ENCODE measurements at regions not wholly inside any gene's neighbourhood (a gene's known extent, or its start where the extent isn't known, plus 50 kb on each side); places are given as distances from the start of the nearest gene placed in this dataset.

DNA sequence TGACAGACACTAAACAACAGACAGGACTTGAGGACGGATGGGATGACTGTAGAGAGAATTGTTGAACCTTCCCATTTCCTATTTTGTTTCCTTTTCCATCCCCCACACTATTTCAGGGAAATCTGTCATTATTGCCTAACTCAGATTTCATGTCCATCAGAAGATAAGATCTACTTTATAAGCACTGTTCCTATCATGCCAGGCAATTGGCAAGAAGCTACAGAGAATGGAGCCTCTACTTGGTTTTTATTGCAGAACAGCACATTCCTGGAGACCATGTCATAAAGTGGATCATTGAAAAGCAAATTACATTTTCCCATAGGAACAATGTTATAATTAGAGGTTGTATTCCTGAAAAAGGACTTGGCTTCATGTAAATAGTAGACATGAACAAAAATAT is 173.7 kb upstream of the KIF2A start:
- H3K9ac ChIP-seq (ENCODE audit: low read depth, low read length): no peak overlapping the region
- 0 out of 2 replicates have a peak, but pooled peaks cover 3% of the 10 kb centered on the region for H3K9me3 ChIP-seq (ENCODE audit: control insufficient read depth, insufficient read depth, low read length)
- H3K36me3 ChIP-seq (ENCODE audit: insufficient read depth, low read length): no peaks in the 10 kb centered on the region
- H3K4me1 ChIP-seq (ENCODE audit: insufficient read depth, low read length): peaks cover 6% of the 10 kb centered on the region; the same call in 1 of the 2 replicates

DNA sequence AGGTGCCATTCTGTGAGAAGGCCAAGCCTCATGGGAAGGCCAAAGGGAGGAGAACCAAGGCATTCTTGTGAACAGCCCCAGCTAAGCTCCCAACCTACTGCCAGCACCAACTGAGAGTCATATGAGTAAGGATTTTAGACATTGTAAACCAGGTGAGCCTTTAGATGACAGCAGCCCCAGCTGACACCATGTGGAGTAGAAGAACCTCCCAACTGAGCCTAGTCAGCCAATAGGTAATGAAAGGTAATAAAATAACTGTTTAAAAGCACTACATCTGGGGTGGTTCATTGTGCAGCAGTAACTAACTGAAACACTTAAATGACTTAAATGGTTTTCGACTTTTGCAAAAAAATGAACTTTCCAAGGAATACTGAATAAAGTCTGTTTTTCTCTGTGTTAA is 172.6 kb upstream of the KIF2A start:
- H3K4me1 ChIP-seq (ENCODE audit: insufficient read depth, low read length): peaks cover 6% of the 10 kb centered on the region; the same call in 1 of the 2 replicates
- H3K36me3 ChIP-seq (ENCODE audit: insufficient read depth, low read length): no peaks in the 10 kb centered on the region
- H3K9me3 ChIP-seq (ENCODE audit: control insufficient read depth, insufficient read depth, low read length): 0 out of 2 replicates have a peak, but pooled peaks cover 3% of the 10 kb centered on the region
- H3K9ac ChIP-seq (ENCODE audit: low read depth, low read length): no peak overlapping the region

DNA sequence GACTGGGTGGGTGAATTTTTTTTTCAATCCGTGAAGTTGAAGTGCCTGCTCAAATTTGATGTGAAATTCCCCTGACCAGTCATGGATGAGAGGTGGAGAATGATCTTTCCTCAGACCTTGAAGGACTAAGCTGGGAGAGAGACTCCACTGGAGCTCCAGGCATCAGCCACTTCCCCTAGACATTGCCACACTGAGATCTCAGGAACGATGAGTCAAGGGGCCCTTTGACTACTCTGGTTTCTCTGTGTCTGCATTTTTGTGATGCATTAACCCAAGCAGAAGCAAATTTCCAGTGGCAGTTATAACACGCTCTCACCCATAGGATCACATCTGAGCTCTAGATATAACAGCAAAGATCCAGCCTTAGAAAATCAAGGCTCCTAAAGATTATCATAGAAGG is 171.2 kb upstream of the KIF2A start:
- H3K4me1 ChIP-seq (ENCODE audit: insufficient read depth, low read length): peaks cover 11% of the 10 kb centered on the region
- no peaks in the 10 kb centered on the region for H3K36me3 ChIP-seq (ENCODE audit: insufficient read depth, low read length)
- H3K9ac ChIP-seq (ENCODE audit: low read depth, low read length): no peak overlapping the region
- H3K9me3 ChIP-seq (ENCODE audit: control insufficient read depth, insufficient read depth, low read length): 0 out of 2 replicates have a peak, but pooled peaks cover 3% of the 10 kb centered on the region

DNA sequence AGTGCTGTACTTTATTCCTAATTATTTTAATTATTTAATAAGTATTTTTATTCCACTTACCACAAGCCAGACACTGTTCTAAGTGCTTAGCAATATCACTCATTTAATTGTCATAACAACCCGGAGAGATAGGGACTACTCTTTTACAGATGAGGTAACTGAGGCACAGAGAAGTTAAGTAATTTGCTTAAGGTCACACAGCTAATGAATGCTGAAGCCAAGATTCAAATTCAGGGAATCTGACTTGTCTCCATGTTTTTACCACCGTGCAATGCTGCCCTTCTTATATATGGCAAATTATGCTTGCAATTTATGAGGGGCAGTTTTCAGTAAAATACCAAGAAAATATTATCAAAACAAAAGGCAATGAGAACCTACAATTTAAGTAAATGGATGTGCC is 168.4 kb upstream of the KIF2A start:
- peaks cover 11% of the 10 kb centered on the region for H3K4me1 ChIP-seq (ENCODE audit: insufficient read depth, low read length)
- 0 out of 2 replicates have a peak, but pooled peaks cover 3% of the 10 kb centered on the region for H3K9me3 ChIP-seq (ENCODE audit: control insufficient read depth, insufficient read depth, low read length)
- no peak overlapping the region for H3K9ac ChIP-seq (ENCODE audit: low read depth, low read length)
- H3K36me3 ChIP-seq (ENCODE audit: insufficient read depth, low read length): no peaks in the 10 kb centered on the region

DNA sequence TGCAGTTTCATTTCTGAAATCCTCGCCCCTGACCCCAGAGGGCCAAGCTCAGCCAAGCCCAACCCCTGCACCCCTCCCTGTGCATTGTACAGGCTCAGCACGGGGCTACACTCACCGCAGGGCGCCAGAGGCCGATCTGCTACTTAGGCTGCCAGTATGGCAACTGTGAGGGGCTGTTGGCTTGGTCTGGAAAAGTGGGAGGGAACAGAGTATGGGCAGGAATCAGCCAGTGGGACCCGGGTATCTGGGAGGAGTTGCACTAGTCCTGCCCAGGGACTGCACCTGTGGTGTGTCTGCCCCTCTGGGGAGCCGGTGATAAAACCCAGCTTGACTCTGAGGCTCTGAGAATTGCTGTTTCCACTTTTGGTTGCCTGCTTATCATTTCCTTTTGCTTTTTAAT is 167.4 kb upstream of the KIF2A start:
- H3K9me3 ChIP-seq (ENCODE audit: control insufficient read depth, insufficient read depth, low read length): 0 out of 2 replicates have a peak, but pooled peaks cover 3% of the 10 kb centered on the region
- no peaks in the 10 kb centered on the region for H3K36me3 ChIP-seq (ENCODE audit: insufficient read depth, low read length)
- peaks cover 19% of the 10 kb centered on the region for H3K4me1 ChIP-seq (ENCODE audit: insufficient read depth, low read length)
- no peak overlapping the region for H3K9ac ChIP-seq (ENCODE audit: low read depth, low read length)

DNA sequence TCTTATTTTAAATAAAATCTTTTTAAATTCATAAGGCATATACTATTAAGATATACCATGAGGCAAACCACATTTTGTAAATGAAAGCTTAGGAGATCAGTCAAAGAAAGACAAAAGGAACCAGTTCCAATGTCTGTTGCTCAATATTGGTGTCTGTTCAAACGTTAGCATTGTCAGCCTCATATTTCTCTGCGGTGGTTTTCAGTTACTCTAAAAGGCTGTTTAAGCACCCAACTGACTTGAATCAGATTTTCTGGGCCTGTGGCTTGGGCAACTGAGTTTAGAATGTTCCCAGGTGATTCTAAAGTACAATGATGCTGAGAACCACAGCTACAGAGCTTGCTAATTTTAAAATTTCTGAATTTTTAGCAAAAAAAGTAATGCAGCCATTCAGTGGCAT is 166.3 kb upstream of the KIF2A start:
- H3K9ac ChIP-seq (ENCODE audit: low read depth, low read length): no peak overlapping the region
- no peaks in the 10 kb centered on the region for H3K9me3 ChIP-seq (ENCODE audit: control insufficient read depth, insufficient read depth, low read length)
- no peaks in the 10 kb centered on the region for H3K36me3 ChIP-seq (ENCODE audit: insufficient read depth, low read length)
- peaks cover 22% of the 10 kb centered on the region for H3K4me1 ChIP-seq (ENCODE audit: insufficient read depth, low read length)

DNA sequence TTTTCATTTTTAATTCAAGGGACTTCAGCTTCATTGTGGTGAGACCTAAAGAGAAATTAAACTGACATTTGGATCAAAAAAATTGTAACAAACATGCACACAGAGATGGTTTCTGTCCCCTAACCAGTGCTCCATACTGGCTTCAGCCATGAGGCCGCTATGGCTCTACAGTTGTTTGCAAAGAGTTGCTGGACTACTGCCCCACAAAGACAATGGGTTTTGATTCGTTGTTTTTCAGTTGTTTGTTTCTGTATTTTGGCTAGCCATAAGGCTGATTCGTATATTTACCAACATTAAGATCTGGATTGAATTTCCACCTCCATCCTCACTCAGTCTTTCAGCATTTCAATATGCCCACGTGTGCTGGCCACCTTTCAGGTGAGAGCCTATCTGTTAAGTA is 163.7 kb upstream of the KIF2A start:
- Histone ChIP-seq H3K9me3 (ENCODE audit: control insufficient read depth, insufficient read depth, low read length) (no peaks in the 10 kb centered on the region), H3K4me1 (ENCODE audit: insufficient read depth, low read length) (peaks cover 16% of the 10 kb centered on the region), H3K36me3 (ENCODE audit: insufficient read depth, low read length) (no peaks in the 10 kb centered on the region), H3K9ac (ENCODE audit: low read depth, low read length) (no peak overlapping the region)

DNA sequence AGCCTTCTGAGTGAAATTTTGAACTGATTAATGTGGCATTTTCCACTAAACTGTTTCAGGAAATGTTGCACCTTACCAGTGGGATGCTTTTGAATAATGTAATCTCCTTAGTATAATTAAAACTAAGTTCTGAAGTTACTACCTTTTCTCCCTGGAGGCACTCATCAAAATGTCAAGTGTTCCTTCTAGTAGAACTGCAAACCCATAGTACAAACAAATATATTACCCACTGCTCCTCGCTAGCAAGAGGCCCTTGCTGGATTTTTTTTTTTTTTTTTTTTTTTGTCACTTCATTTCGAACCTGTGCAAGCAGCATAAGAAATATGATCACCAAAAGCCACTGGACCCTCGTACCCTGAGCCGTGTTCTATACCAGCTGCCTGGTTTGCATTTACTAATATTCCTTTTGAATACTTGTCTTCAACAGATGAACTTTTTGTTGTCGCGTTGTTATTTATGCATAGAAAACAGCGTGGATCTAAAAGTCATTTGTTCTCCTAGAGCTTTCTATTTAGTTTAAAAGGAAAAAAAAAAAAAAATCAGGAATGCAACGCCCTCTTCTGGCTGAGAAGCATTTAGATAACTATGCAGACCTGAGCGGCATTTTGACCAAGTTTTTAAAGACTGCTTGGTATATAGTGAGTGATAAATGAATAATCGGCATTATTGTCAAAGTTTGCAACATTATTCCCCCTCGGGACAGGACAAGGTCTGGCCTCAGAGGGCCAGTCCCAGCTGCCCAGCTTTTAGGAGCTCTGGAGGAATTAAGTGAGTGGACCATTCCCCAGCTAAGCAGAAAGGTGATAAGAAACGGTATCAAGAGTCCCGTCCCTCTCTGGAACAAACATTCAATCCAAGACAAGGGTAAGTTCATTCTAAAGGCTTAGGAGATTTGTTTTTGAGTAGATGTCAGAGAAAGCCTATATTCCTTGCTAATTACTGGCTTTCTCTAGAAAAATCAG is 162.5 kb upstream of the KIF2A start:
- H3K4me1 ChIP-seq (ENCODE audit: insufficient read depth, low read length): peaks cover 16% of the 10 kb centered on the region
- no peak overlapping the region for H3K9ac ChIP-seq (ENCODE audit: low read depth, low read length)
- H3K36me3 ChIP-seq (ENCODE audit: insufficient read depth, low read length): no peaks in the 10 kb centered on the region
- no peaks in the 10 kb centered on the region for H3K9me3 ChIP-seq (ENCODE audit: control insufficient read depth, insufficient read depth, low read length)

DNA sequence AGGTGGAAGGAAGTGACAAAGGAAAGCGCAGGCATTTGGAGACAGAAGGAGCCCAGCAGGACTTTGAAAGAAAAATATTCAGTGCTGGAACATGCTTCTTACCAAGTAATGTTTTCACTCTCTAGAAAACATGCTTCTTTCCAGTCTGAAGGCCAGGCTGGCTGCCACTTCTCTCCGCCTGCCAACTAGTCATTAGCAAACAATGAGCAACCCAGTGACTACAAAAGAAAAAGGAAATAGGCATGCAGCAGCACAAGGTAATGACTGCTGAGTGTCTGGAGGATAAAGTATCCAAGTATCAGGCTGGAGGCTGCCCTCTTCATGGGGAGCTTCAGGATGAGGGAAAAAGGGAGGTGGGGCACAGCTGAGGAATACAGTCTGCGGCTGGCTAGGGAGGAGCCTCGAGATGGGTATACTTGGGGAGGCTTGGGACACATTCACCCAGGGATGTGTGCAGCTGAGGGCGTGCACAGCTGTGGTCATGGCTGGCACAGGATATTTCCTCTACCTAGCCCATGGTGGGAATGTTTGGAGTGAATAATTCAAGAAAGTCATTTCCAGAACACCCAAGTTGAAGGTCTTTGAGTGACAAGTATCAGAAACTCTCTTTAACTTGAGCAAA is 161.5 kb upstream of the KIF2A start:
- Histone ChIP-seq H3K36me3 (ENCODE audit: insufficient read depth, low read length) (no peaks in the 10 kb centered on the region), H3K9ac (ENCODE audit: low read depth, low read length) (no peak overlapping the region), H3K4me1 (ENCODE audit: insufficient read depth, low read length) (peaks cover 10% of the 10 kb centered on the region), H3K9me3 (ENCODE audit: control insufficient read depth, insufficient read depth, low read length) (no peaks in the 10 kb centered on the region)

DNA sequence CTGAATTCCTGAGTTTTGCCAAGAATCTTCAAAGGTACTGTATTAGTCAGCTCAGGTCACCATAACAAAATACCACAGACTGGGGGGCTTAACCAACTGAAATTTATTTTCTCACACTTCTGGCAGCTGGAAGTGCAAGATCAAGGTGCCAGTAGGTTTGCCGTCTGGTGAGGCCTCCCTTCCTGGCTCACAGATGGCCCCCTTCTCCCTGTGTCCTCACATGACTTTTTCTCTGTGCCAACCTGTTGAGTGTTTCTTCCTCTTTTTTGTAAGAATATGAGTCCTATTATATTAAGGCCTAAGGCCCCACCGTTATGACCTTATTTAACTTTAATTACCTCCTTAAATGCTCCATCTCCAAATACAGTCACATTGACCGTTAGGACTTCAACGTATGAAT is 156.1 kb upstream of the KIF2A start:
- H3K9me3 ChIP-seq (ENCODE audit: control insufficient read depth, insufficient read depth, low read length): no peaks in the 10 kb centered on the region; the same call in 1 of the 2 replicates
- H3K9ac ChIP-seq (ENCODE audit: low read depth, low read length): no peak overlapping the region
- H3K36me3 ChIP-seq (ENCODE audit: insufficient read depth, low read length): no peaks in the 10 kb centered on the region
- no peaks in the 10 kb centered on the region for H3K4me1 ChIP-seq (ENCODE audit: insufficient read depth, low read length)

DNA sequence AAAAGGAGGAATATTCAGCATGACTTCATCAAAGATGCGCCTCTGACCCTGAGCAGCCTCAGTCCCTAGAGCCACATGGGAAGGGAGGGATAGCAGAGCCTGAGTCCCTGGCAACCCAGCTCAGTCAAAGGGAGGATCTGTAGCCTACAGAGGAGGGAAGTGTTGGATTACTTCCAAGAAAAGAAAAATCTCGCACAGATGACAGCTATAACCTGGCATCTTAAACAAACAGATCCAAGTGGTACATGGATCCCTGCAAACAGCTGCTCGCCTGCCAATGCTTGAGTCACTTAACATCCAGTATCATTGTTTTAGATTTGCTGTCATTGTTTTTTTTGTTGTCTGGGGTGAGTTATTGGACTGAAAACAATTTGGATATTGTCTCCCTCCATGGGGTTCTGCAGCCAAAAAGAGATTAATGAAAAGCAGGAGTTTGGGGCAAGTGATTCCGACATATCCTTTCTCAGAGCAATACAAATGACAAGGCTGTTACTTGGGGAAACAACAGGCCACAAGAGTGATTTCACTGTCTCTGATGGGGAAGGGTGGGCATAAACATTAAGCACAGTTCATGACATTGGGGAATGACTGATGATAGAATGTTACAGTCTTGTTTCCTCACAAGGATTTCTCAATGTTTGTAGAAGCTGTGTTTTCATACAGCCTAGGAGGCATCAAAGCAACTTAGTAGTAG is 153.5 kb upstream of the KIF2A start:
- peaks cover 3% of the 10 kb centered on the region; the same call in 1 of the 2 replicates for H3K9me3 ChIP-seq (ENCODE audit: control insufficient read depth, insufficient read depth, low read length)

DNA sequence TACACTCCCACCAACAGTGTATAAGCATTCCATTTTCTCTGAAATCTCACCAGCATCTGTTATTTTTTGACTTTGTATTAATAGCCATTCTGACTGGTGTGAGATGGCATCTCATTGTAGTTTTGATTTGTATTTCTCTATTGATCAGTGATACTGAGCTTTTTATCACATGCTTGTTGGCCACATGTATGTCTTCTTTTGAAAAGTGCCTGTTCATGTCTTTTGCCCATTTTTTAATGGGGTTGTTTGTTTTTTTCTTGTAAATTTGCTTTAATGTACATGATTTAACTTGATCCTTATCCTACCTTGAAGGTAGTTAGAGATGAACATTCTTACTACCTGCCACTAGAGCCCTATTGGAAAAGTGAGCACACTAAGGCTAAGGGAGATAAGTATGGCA is 151.2 kb upstream of the KIF2A start:
- H3K36me3 ChIP-seq (ENCODE audit: insufficient read depth, low read length): no peaks in the 10 kb centered on the region
- H3K9ac ChIP-seq (ENCODE audit: low read depth, low read length): no peak overlapping the region
- H3K9me3 ChIP-seq (ENCODE audit: control insufficient read depth, insufficient read depth, low read length): peaks cover 3% of the 10 kb centered on the region; the same call in 1 of the 2 replicates
- H3K4me1 ChIP-seq (ENCODE audit: insufficient read depth, low read length): no peaks in the 10 kb centered on the region

More for the DNA sequence above, 153.5 kb upstream of the KIF2A start:
- Histone ChIP-seq H3K4me1 (ENCODE audit: insufficient read depth, low read length) (no peaks in the 10 kb centered on the region), H3K9ac (ENCODE audit: low read depth, low read length) (no peak overlapping the region), H3K36me3 (ENCODE audit: insufficient read depth, low read length) (no peaks in the 10 kb centered on the region)

DNA sequence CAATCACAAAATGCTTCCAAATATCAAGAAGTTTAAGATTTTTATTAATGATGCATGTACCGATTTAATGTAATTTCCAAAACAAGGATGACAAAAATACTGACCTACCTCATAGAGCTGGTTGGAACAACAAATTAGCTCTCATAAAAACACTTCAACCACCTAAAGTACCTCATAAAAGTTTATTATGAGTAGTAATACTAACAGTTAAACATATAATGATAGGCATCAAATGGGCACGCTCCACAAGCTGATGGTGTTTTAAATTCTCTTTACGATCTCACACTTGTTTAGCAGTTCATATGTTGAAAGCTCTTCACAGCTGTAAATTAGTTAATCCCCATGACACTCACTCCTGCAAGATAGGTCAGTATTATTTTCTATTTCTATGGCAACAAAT is 150.0 kb upstream of the KIF2A start:
- H3K36me3 ChIP-seq (ENCODE audit: insufficient read depth, low read length): no peaks in the 10 kb centered on the region
- H3K4me1 ChIP-seq (ENCODE audit: insufficient read depth, low read length): no peaks in the 10 kb centered on the region
- H3K9ac ChIP-seq (ENCODE audit: low read depth, low read length): no peak overlapping the region
- H3K9me3 ChIP-seq (ENCODE audit: control insufficient read depth, insufficient read depth, low read length): peaks cover 3% of the 10 kb centered on the region; the same call in 1 of the 2 replicates

DNA sequence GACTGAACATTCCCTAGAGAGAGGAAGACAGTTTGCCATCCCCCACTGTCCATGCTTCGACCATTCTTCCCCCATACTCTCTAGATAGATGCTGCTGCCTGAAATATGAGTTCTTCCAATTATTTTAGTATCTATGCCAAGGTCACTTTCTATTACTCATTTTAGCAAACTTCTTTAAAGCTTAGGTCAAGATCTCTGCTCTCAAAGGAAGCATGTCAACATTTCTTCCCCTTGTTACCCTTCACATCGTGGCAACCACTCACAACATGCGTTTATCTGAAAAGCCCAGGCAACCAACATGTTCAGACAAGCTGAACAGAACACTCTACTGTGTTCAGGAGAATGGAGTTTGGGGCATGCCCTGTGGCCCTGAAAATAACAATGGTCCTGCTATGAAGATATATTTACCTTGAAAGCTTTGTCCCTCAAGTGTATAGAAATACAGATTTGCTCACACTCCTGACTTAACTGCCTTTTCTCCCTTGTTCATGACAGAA is 138.4 kb upstream of the KIF2A start:
- Histone ChIP-seq H3K36me3 (ENCODE audit: insufficient read depth, low read length) (no peaks in the 10 kb centered on the region), H3K4me1 (ENCODE audit: insufficient read depth, low read length) (no peaks in the 10 kb centered on the region), H3K9me3 (ENCODE audit: control insufficient read depth, insufficient read depth, low read length) (no peaks in the 10 kb centered on the region), H3K9ac (ENCODE audit: low read depth, low read length) (no peak overlapping the region)
